ENCODE measurements at regions not wholly inside any gene's neighbourhood (a gene's known extent, or its start where the extent isn't known, plus 50 kb on each side); places are given as distances from the start of the nearest gene placed in this dataset.

- TF ChIP-seq CTCF (IDR thresholded peaks at IDR 0.05; ENCODE audit: low read length) (no peak), EZH2 (optimal IDR thresholded peaks at IDR 0.05; ENCODE audit: low read depth, low read length) (no peak)
Observed at GRCh38 chr2:238743243-238744065, 104.4 kb upstream of the TWIST2 start.
